PC-9 (cell line): ENCODE measurements at regions not wholly inside any gene's neighbourhood (a gene's known extent, or its start where the extent isn't known, plus 50 kb on each side); places are given as distances from the start of the nearest gene placed in this dataset.

Source experiments
- EZH2 ChIP-seq: fragments of 200-600 bp; sonication (generic); IDR thresholded peaks from 2 replicates; pipeline ENCODE4 v1.8.0; 2017; ENCODE audit warnings: antibody characterized with exemption, low read depth
- TF ChIP-seq, protein P1 (sequence below): fragments of 200-600 bp; sonication (generic); conservative IDR thresholded peaks from 2 replicates; pipeline ENCODE4 v1.6.1; 2017; ENCODE audit warnings: mixed run types, antibody characterized with exemption, mild to moderate bottlenecking, moderate library complexity

GRCh38 chr5:57410374-57411320 lies 72.0 kb downstream of the ACTBL2 start:
- TF ChIP-seq, protein P1, sequence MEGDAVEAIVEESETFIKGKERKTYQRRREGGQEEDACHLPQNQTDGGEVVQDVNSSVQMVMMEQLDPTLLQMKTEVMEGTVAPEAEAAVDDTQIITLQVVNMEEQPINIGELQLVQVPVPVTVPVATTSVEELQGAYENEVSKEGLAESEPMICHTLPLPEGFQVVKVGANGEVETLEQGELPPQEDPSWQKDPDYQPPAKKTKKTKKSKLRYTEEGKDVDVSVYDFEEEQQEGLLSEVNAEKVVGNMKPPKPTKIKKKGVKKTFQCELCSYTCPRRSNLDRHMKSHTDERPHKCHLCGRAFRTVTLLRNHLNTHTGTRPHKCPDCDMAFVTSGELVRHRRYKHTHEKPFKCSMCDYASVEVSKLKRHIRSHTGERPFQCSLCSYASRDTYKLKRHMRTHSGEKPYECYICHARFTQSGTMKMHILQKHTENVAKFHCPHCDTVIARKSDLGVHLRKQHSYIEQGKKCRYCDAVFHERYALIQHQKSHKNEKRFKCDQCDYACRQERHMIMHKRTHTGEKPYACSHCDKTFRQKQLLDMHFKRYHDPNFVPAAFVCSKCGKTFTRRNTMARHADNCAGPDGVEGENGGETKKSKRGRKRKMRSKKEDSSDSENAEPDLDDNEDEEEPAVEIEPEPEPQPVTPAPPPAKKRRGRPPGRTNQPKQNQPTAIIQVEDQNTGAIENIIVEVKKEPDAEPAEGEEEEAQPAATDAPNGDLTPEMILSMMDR = no peak
- TF ChIP-seq EZH2 = no peak
